BLaER1 treated with 17β-estradiol and CSF1 and Interleukin-3, amounts not matched to agents 10 nM and 100 nM (cell line): ENCODE measurements at regions not wholly inside any gene's neighbourhood (a gene's known extent, or its start where the extent isn't known, plus 50 kb on each side); places are given as distances from the start of the nearest gene placed in this dataset.
A peak's percentile ranks its signal among the peaks of the same experiment; 100 is the strongest.
"Not testable (repeated sequence)": the region's sequence is repeated elsewhere in the genome, so short reads cannot be mapped to it uniquely, and the experiment has no call there.

ENCODE experiments used
- H3K27ac ChIP-seq, 11 experiments: shearing (Covaris generic); formaldehyde crosslinking; 2 replicates each; pipeline ENCODE4 v1.8.1; 2022
- H3K27me3 ChIP-seq, 11 experiments: shearing (Covaris generic); formaldehyde crosslinking; 2 replicates each; pipeline ENCODE4 v1.8.1; 2022
- H3K36me3 ChIP-seq, 11 experiments: shearing (Covaris generic); formaldehyde crosslinking; 2 replicates each; pipeline ENCODE4 v1.8.1; 2022
- H3K4me1 ChIP-seq, 10 experiments: shearing (Covaris generic); formaldehyde crosslinking; 2 replicates each; pipeline ENCODE4 v1.8.1; 2022
- H3K4me2 ChIP-seq, 11 experiments: shearing (Covaris generic); formaldehyde crosslinking; 2 replicates each; pipeline ENCODE4 v1.8.1; 2022
- H3K4me3 ChIP-seq, 10 experiments: shearing (Covaris generic); formaldehyde crosslinking; 2 replicates each; pipeline ENCODE4 v1.8.1; 2022
- H3K9ac ChIP-seq, 11 experiments: shearing (Covaris generic); formaldehyde crosslinking; 2 replicates each; pipeline ENCODE4 v1.8.1; 2022
- H3K9me3 ChIP-seq, 11 experiments: shearing (Covaris generic); formaldehyde crosslinking; replicated peaks in 1 of 11; 2 replicates each; pipeline ENCODE4 v1.8.1; 2022
- H4K20me1 ChIP-seq, 11 experiments: shearing (Covaris generic); formaldehyde crosslinking; 2 replicates each; pipeline ENCODE4 v1.8.1; 2022
- Cebpa-rat ChIP-seq, 11 experiments: shearing (Covaris generic); IDR thresholded peaks; 2 replicates each; pipeline ENCODE4 v1.8.1; 2022

DNA sequence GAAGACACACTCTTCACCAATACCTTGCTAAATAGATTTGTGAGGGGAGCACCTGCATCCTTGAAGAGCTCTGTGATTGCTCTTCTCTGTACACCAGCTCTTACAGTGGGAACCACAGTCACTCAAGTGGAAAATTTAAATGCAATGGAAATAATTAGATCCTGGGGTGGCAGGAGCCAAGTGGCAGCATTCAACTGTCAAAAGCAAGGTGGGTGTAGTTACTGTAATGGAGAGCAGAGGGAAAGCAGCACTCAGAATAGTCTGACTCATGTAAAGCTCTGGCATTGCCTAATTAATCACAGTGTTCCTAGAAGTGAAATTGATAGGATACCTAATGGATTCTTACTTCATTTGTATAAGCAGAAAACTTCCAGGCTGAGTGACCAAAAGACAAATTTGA lies 245.8 kb downstream of the KCNE4 start:
- no peak for TF ChIP-seq Cebpa-rat (IDR thresholded peaks at IDR 0.05)

DNA sequence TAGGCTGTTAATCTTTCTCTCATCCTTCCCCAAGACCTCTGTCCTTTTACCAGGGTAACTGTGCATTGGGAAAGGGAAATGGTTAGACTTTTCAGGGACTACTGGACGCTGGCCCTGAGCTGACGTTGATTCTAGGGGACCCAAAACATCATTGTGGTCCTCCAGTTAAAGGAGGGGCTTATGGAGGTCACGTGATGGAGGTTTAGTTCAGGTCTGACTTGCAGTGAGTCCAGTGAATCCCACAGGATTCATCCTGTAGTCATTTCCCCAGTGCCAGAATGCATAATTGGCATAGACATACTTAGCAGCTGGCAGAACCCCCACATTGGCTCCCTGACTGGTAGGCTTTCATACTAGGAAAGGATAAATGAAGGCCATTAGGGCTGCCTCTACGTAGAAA lies 246.3 kb downstream of the KCNE4 start:
- not testable (repeated sequence) for H3K9ac ChIP-seq, H3K27ac ChIP-seq, H3K36me3 ChIP-seq, H3K9me3 ChIP-seq, H4K20me1 ChIP-seq, H3K27me3 ChIP-seq, H3K4me3 ChIP-seq
- H3K4me1 ChIP-seq = peaks cover 0 to 10% (median 0%) of the 10 kb centered on the region in 10 experiments; a peak in 5 of 20 replicates
- peak overlapping the region in 3 of 11 experiments; percentile 3 to 29 (median 16); a peak in 3 of 22 replicates for H3K4me2 ChIP-seq

More for the DNA sequence above, 245.8 kb downstream of the KCNE4 start:
- Histone ChIP-seq H3K4me1 (peaks cover 0 to 10% (median 0%) of the 10 kb centered on the region in 10 experiments; a peak in 5 of 20 replicates), H4K20me1 (no peaks in the 10 kb centered on the region), H3K9ac (no peak overlapping the region), H3K27me3 (no peaks in the 10 kb centered on the region), H3K4me3 (no peak overlapping the region), H3K9me3 (peaks cover 0 to 12% (median 7%) of the 10 kb centered on the region in 11 experiments; a peak in 9 of 22 replicates), H3K36me3 (no peaks in the 10 kb centered on the region), H3K27ac (no peak overlapping the region), H3K4me2 (peak overlapping the region in 4 of 11 experiments; percentile 3 to 29 (median 20); a peak in 6 of 22 replicates)

DNA sequence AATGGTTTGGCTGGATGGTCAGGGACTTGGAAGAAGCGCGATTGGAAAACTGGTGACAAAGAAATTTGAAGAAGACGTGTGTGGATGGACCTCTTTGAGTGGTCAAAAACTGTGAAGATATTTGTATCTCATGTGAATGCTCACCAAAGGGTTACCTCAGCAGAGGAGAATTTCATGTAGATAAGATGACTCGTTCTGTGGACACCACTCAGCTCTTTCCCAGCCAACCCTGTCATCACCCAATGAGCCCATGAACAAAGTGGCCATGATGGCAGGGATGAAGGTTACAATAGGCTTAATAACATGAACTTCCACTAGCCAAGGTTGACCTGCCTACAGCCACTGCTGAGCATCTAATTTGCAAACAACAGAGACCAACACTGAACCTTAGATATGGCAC lies 248.3 kb downstream of the KCNE4 start:
- Histone ChIP-seq H3K9ac (no peak overlapping the region), H3K27ac (no peak overlapping the region), H3K4me1 (peaks cover 0 to 10% (median 0%) of the 10 kb centered on the region in 10 experiments; a peak in 5 of 20 replicates), H3K9me3 (peaks cover 0 to 11% (median 0%) of the 10 kb centered on the region in 11 experiments; a peak in 6 of 22 replicates), H3K4me2 (no peak overlapping the region), H4K20me1 (no peaks in the 10 kb centered on the region), H3K36me3 (no peaks in the 10 kb centered on the region), H3K27me3 (no peaks in the 10 kb centered on the region), H3K4me3 (no peak overlapping the region)
- TF ChIP-seq Cebpa-rat (IDR thresholded peaks at IDR 0.05) = no peak

DNA sequence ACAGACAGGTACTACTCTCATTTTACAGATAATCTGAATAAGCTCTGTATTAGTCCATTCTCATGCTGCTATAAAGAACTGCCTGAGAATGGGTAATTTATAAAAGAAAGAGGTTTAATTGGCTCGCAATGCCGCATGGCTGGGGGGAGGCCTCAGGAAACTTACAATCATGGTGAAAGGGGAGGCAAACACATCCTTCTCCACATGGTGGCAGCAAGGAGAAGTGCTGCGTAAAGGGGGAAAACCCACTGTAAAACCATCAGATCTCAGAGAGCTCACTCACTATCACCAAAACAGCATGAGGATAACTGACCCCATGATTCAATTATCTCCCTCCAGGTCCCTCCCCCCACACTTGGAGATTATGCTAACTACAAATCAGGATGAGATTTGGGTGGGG lies 254.4 kb downstream of the KCNE4 start:
- no peaks in the 10 kb centered on the region for H4K20me1 ChIP-seq
- H3K4me1 ChIP-seq = no peaks in the 10 kb centered on the region
- peaks cover 0 to 8% (median 0%) of the 10 kb centered on the region in 11 experiments; a peak in 1 of 22 replicates for H3K9me3 ChIP-seq
- no peaks in the 10 kb centered on the region for H3K36me3 ChIP-seq
- H3K9ac ChIP-seq = no peak overlapping the region
- TF ChIP-seq Cebpa-rat (IDR thresholded peaks at IDR 0.05) = no peak
- no peaks in the 10 kb centered on the region for H3K27me3 ChIP-seq
- H3K27ac ChIP-seq = no peak overlapping the region
- H3K4me3 ChIP-seq = no peak overlapping the region
- no peak overlapping the region for H3K4me2 ChIP-seq

DNA sequence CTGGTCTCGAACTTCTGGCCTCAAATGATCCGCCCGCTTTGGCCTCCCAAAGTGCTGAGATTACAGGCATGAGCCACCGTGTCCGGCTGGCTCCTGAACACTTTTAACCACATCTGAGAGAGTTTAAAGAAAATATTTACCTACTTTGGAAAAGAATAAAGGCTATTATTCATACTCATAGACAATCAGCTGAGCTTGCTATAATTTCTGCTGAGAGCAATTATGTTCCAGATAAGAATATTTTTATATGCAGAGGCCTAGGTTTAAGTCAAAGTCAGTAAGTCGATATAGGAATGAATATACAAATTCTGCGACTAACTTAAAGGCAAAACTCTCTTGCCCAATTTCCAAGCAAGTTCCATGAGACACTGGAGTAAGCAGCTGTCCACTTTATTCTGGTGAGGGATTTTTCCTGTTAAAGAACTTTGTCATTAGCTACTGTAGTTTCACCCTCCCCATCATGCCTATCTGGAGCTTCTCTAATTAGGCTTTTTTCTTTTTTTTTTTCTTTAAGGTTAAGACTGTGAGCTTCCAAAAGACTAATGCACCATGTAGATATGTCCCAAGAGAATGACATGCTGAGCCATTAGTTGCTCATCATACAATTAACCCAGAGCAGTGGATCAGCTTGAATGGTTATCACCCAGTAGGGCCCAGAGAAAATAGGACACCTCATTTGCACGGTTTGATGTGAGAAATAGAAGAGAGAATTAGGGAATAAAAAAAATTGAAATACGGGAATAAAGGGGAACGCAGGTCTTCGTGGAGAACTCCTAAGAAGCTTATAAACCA lies 260.1 kb downstream of the KCNE4 start:
- no peaks in the 10 kb centered on the region for H3K36me3 ChIP-seq
- no peak overlapping the region for H3K4me3 ChIP-seq
- no peak overlapping the region for H3K4me2 ChIP-seq
- no peaks in the 10 kb centered on the region for H4K20me1 ChIP-seq
- TF ChIP-seq Cebpa-rat (IDR thresholded peaks at IDR 0.05) = no peak
- H3K9me3 ChIP-seq = no peaks in the 10 kb centered on the region
- no peaks in the 10 kb centered on the region for H3K4me1 ChIP-seq
- H3K27ac ChIP-seq = no peak overlapping the region
- H3K27me3 ChIP-seq = no peaks in the 10 kb centered on the region
- H3K9ac ChIP-seq = no peak overlapping the region

DNA sequence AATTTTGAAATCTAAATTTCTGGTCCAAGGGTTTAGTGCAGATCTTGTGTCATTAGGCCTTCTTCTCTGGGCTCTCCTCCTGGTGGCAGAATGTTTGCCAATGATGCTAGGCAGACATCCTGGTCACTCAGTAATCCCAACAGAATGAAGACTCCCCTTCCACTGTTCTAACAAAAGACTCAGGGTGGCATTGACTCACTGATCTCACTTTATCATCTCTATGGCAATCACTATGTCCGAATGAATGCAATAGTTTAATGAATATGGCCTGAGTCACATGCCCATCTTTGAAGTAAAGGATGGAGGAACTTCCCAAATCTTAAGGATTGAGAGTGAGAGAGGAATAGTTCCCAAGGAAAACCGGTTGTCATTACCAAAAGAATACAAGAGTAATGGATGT lies 261.1 kb downstream of the KCNE4 start:
- no peak overlapping the region for H3K4me2 ChIP-seq
- H3K9me3 ChIP-seq = no peaks in the 10 kb centered on the region
- no peaks in the 10 kb centered on the region for H4K20me1 ChIP-seq
- H3K4me3 ChIP-seq = no peak overlapping the region
- no peaks in the 10 kb centered on the region for H3K36me3 ChIP-seq
- no peak overlapping the region for H3K27ac ChIP-seq
- H3K27me3 ChIP-seq = no peaks in the 10 kb centered on the region
- H3K4me1 ChIP-seq = no peaks in the 10 kb centered on the region
- H3K9ac ChIP-seq = no peak overlapping the region
- no peak for TF ChIP-seq Cebpa-rat (IDR thresholded peaks at IDR 0.05)

DNA sequence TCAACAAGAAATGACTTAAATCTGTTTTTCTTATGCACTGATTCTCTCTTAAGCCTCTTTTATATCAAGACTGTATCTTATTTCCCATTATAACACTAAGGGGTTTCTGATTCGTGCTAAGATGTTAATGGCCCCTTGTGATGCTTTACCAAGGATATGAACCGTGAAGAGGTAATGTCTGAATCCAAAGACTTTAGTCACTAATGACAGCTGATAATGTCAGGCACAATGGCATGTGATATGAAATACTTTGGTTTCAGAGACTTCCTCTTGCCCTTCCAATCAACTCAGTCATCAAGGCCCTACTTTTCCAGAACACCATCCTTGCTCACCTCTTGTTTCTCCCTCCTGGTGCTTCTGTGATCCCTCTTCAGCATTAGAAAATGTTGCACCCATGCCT lies 262.8 kb downstream of the KCNE4 start:
- no peak overlapping the region for H3K4me2 ChIP-seq
- H3K4me3 ChIP-seq = no peak overlapping the region
- H4K20me1 ChIP-seq = no peaks in the 10 kb centered on the region
- no peak for TF ChIP-seq Cebpa-rat (IDR thresholded peaks at IDR 0.05)
- no peak overlapping the region for H3K27ac ChIP-seq
- no peaks in the 10 kb centered on the region for H3K4me1 ChIP-seq
- H3K27me3 ChIP-seq = no peaks in the 10 kb centered on the region
- no peaks in the 10 kb centered on the region for H3K9me3 ChIP-seq
- H3K9ac ChIP-seq = no peak overlapping the region
- H3K36me3 ChIP-seq = no peaks in the 10 kb centered on the region

DNA sequence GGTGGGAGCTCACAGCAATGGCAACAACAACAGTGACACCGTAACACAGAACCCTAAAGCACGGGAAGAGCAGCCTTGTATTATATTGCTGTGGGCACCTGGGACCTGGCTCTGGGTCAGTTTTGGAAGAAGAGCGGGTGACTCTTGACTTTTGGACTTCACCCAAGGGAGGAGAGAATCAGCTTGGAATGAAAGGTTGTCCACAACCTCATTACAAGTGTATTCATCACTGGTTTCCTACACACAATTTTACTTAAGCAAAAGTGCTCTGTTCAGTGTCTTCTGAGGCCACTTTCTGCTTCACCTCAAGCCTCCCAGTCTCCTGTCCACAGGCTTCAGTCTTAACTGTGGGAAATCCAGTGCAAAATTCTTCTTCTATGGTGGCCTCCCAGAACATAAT lies 263.8 kb downstream of the KCNE4 start:
- Histone ChIP-seq H3K4me1 (no peaks in the 10 kb centered on the region), H4K20me1 (no peaks in the 10 kb centered on the region), H3K27ac (no peak overlapping the region), H3K4me2 (no peak overlapping the region), H3K9ac (no peak overlapping the region), H3K27me3 (no peaks in the 10 kb centered on the region), H3K4me3 (no peak overlapping the region), H3K36me3 (no peaks in the 10 kb centered on the region), H3K9me3 (no peaks in the 10 kb centered on the region; a peak in 1 of 22 replicates)
- no peak for TF ChIP-seq Cebpa-rat (IDR thresholded peaks at IDR 0.05)

DNA sequence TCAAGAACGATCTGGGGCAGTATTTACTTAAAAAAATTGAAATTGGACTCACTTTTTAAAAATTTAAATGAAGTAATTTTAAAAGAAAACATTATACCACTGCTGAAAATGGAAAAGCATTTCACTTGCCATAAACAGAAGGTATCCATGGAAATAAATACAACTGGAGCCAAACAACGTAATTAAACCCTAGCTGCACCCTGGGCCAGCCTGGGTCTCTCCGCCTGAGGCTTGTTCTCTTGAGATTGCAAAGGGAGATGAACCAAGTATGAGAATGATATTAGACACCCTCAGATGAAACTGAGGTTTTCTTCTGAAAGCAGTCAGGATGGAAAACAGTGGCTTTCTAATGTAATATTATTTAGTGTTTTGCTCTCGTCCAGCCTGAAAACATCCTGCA lies 264.4 kb downstream of the KCNE4 start:
- Histone ChIP-seq H3K36me3 (no peaks in the 10 kb centered on the region), H3K27me3 (no peaks in the 10 kb centered on the region), H3K4me3 (no peak overlapping the region), H3K4me2 (no peak overlapping the region), H3K27ac (no peak overlapping the region), H3K9ac (no peak overlapping the region), H4K20me1 (no peaks in the 10 kb centered on the region), H3K4me1 (no peaks in the 10 kb centered on the region), H3K9me3 (peaks cover 0 to 3% (median 0%) of the 10 kb centered on the region in 11 experiments; a peak in 3 of 22 replicates)
- TF ChIP-seq Cebpa-rat (IDR thresholded peaks at IDR 0.05) = no peak

DNA sequence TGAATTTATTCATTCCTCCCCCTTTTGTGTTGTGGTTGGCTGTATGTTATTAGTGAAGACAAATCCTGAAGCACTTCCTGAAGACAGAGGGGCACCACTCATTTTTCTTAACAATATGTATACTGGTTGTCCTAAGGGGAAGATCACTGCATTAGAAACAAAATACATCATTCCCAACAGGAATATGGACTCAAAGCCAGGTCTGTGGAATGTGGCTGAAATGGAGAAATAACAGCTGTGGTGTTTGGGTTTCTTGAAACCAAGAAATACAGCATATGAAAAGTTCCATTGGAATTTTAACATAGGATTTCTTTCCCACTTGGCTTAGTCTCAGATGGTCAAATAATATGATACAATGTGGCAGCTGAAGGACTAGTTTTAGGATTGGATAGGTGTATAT lies 267.6 kb downstream of the KCNE4 start:
- Histone ChIP-seq H3K4me3 (no peak overlapping the region), H3K9ac (no peak overlapping the region)

More for the DNA sequence above, 267.6 kb downstream of the KCNE4 start:
- Histone ChIP-seq H3K4me1 (peaks cover 0 to 7% (median 6%) of the 10 kb centered on the region in 10 experiments; a peak in 9 of 20 replicates), H3K27ac (no peak overlapping the region), H3K4me2 (no peak overlapping the region), H4K20me1 (no peaks in the 10 kb centered on the region), H3K36me3 (no peaks in the 10 kb centered on the region), H3K27me3 (no peaks in the 10 kb centered on the region), H3K9me3 (peaks cover 0 to 9% (median 5%) of the 10 kb centered on the region in 11 experiments; a peak in 6 of 22 replicates)
- TF ChIP-seq Cebpa-rat (IDR thresholded peaks at IDR 0.05) = no peak
